SIG-M5 treated with dmso at 0.1 percent for 504 hours (cell line): ENCODE measurements at regions not wholly inside any gene's neighbourhood (a gene's known extent, or its start where the extent isn't known, plus 50 kb on each side); places are given as distances from the start of the nearest gene placed in this dataset.
"Not testable (repeated sequence)": the region's sequence is repeated elsewhere in the genome, so short reads cannot be mapped to it uniquely, and the experiment has no call there.

Experiments
- DNase-seq: peaks from one replicate; lab custom pipeline; 2025; ENCODE audit not compliant: unreplicated experiment; lab: John Stamatoyannopoulos, UW

GRCh38 chr7:10649120-10649519 is 324.6 kb upstream of the PHF14 start:
- DNase-seq = not testable (repeated sequence)

- DNase-seq = no peak
These were observed 318.6 kb upstream of the PHF14 start for GRCh38 chr7:10655031-10655430.

GRCh38 chr7:10657201-10657600 is 316.5 kb upstream of the PHF14 start:
- no peak for DNase-seq

GRCh38 chr7:10657837-10658236 is 315.8 kb upstream of the PHF14 start:
- no peak for DNase-seq

- DNase-seq = no peak
These were observed 311.2 kb upstream of the PHF14 start for GRCh38 chr7:10662491-10662890.

GRCh38 chr7:10662982-10663884 is 310.4 kb upstream of the PHF14 start:
- DNase-seq = no peak

GRCh38 chr7:10672186-10672585 is 301.5 kb upstream of the PHF14 start:
- no peak for DNase-seq

- DNase-seq = no peak
These were observed 296.5 kb upstream of the PHF14 start for GRCh38 chr7:10677211-10677610.

GRCh38 chr7:10677668-10678232 is 295.9 kb upstream of the PHF14 start:
- no peak for DNase-seq

- no peak for DNase-seq
These were observed 289.1 kb upstream of the PHF14 start for GRCh38 chr7:10684606-10685005.

GRCh38 chr7:10685040-10685439 is 288.6 kb upstream of the PHF14 start:
- DNase-seq = no peak

GRCh38 chr7:10688544-10688943 is 285.1 kb upstream of the PHF14 start:
- DNase-seq = no peak

- DNase-seq = no peak
These were observed 277.6 kb upstream of the PHF14 start for GRCh38 chr7:10696064-10696463.

- no peak for DNase-seq
These were observed 270.6 kb upstream of the PHF14 start for GRCh38 chr7:10703059-10703458.

GRCh38 chr7:10703981-10704380 is 269.7 kb upstream of the PHF14 start:
- no peak for DNase-seq

- DNase-seq = no peak
These were observed 269.0 kb upstream of the PHF14 start for GRCh38 chr7:10704653-10705052.

- DNase-seq = no peak
These were observed 266.7 kb upstream of the PHF14 start for GRCh38 chr7:10706875-10707493.

GRCh38 chr7:10707519-10707918 is 266.2 kb upstream of the PHF14 start:
- DNase-seq = no peak

GRCh38 chr7:10708447-10708846 is 265.2 kb upstream of the PHF14 start:
- peak; percentile 7 for DNase-seq

GRCh38 chr7:10718768-10719167 is 254.9 kb upstream of the PHF14 start:
- no peak for DNase-seq

- peak; percentile 6 for DNase-seq
These were observed 253.6 kb upstream of the PHF14 start for GRCh38 chr7:10720042-10720441.

GRCh38 chr7:10721289-10721688 is 252.4 kb upstream of the PHF14 start:
- DNase-seq = no peak
